Esophagus muscularis mucosa (tissue), 3 donors: ENCODE measurements at regions not wholly inside any gene's neighbourhood (a gene's known extent, or its start where the extent isn't known, plus 50 kb on each side); places are given as distances from the start of the nearest gene placed in this dataset.

ENCODE experiments used
- POLR2AphosphoS5 ChIP-seq, 2 donors: sonication (generic); formaldehyde crosslinking; IDR thresholded peaks; one replicate each; pipeline ENCODE4 v1.6.1; 2017; ENCODE audit warnings: antibody characterized with exemption in 2 of 2
- TF ChIP-seq, protein P1 (sequence below), 3 experiments: fragments of 200-600 bp in 2 of 3; fragments of 450-650 bp in 1 of 3; sonication (generic) in 2 of 3; IDR thresholded peaks; one replicate each; pipeline ENCODE4 v1.5.1; 2017 to 2019; ENCODE audit warnings: antibody characterized with exemption in 3 of 3, mild to moderate bottlenecking in 2 of 3, moderate library complexity in 1 of 3

- TF ChIP-seq POLR2AphosphoS5 (IDR thresholded peaks at IDR 0.05): no peak
- TF ChIP-seq, protein P1, sequence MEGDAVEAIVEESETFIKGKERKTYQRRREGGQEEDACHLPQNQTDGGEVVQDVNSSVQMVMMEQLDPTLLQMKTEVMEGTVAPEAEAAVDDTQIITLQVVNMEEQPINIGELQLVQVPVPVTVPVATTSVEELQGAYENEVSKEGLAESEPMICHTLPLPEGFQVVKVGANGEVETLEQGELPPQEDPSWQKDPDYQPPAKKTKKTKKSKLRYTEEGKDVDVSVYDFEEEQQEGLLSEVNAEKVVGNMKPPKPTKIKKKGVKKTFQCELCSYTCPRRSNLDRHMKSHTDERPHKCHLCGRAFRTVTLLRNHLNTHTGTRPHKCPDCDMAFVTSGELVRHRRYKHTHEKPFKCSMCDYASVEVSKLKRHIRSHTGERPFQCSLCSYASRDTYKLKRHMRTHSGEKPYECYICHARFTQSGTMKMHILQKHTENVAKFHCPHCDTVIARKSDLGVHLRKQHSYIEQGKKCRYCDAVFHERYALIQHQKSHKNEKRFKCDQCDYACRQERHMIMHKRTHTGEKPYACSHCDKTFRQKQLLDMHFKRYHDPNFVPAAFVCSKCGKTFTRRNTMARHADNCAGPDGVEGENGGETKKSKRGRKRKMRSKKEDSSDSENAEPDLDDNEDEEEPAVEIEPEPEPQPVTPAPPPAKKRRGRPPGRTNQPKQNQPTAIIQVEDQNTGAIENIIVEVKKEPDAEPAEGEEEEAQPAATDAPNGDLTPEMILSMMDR (IDR thresholded peaks at IDR 0.05): no peak
Measured at GRCh38 chr15:59904450-59905135, 99.5 kb upstream of the FOXB1 start.
